ENCODE measurements at regions not wholly inside any gene's neighbourhood (a gene's known extent, or its start where the extent isn't known, plus 50 kb on each side); places are given as distances from the start of the nearest gene placed in this dataset.

- TF ChIP-seq CTCF (conservative IDR thresholded peaks at IDR 0.05 in 1 of 2, IDR thresholded peaks at IDR 0.05 in 1 of 2; ENCODE audit: extremely low read depth in 1 of 2, insufficient read depth in 1 of 2, low read depth in 1 of 2, low read length in 2 of 2) = no peak
- no peak for TF ChIP-seq EZH2 (IDR thresholded peaks at IDR 0.05; ENCODE audit: borderline replicate concordance, low read length)
These were observed 65.0 kb upstream of the ACYP2 start for GRCh38 chr2:54050445-54050844.
